ENCODE measurements at regions not wholly inside any gene's neighbourhood (a gene's known extent, or its start where the extent isn't known, plus 50 kb on each side); places are given as distances from the start of the nearest gene placed in this dataset.

- TF ChIP-seq ZNF174 (tag by site-specific recombination; IDR thresholded peaks at IDR 0.05) (no peak), PRDM4 (tag by site-specific recombination; IDR thresholded peaks at IDR 0.05) (no peak), CTCF (tag by site-specific recombination; IDR thresholded peaks at IDR 0.05) (no peak), PRDM10 (tag by site-specific recombination; IDR thresholded peaks at IDR 0.05) (no peak), WT1 (tag by site-specific recombination; IDR thresholded peaks at IDR 0.05) (no peak), REST (tag by site-specific recombination; IDR thresholded peaks at IDR 0.05) (no peak), ZNF157 (tag by site-specific recombination; IDR thresholded peaks at IDR 0.05) (no peak), ZFP3 (tag by site-specific recombination; IDR thresholded peaks at IDR 0.05; ENCODE audit: low read depth) (no peak), ZNF626 (tag by site-specific recombination; IDR thresholded peaks at IDR 0.05) (no peak)
Observed at GRCh38 chr10:7042000-7042399, 368.8 kb downstream of the SFMBT2 start.

Data from HEK293 (cell line).